Panc1 (cell line): ENCODE measurements at regions not wholly inside any gene's neighbourhood (a gene's known extent, or its start where the extent isn't known, plus 50 kb on each side); places are given as distances from the start of the nearest gene placed in this dataset.

ENCODE experiments used
- ATAC-seq: fragments of 200-7000 bp; cut with Tn5 transposase; 2 replicates; pipeline ENCODE4 v1.9.1; 2020; ENCODE audit warnings: mild to moderate bottlenecking, moderate library complexity
- BruUV-seq: library from RNA; stranded (reverse); fragments of 400-500 nt; replicated peaks from 2 replicates; lab custom pipeline; 2021; lab: Mats Ljungman, UMichigan
- CTCF ChIA-PET: fragments of 300-600 bp; sonication (Branson Sonifier 250); formaldehyde crosslinking; loops from one replicate; lab custom pipeline; 2022; ENCODE audit warnings: antibody characterized with exemption; lab: Charles Lee
- POLR2A ChIA-PET: fragments of 300-600 bp; sonication (Branson Sonifier 250); formaldehyde crosslinking; loops from one replicate; lab custom pipeline; 2022; ENCODE audit warnings: antibody characterized with exemption; lab: Charles Lee
- DNase-seq: peaks from one replicate; pipeline ENCODE4 v3.0.0-alpha.2; 2010; ENCODE audit warnings: low read depth, low spot score
- H3K27ac ChIP-seq: 2 replicates; pipeline ENCODE4 v1.5.1; 2011; ENCODE audit warnings: mild to moderate bottlenecking, low read length, inconsistent platforms
- H3K27me3 ChIP-seq: fragments of 200-500 bp; sonication (Bioruptor generic); 2 replicates; pipeline ENCODE4 v1.6.0; 2014; ENCODE audit warnings: low read length, inconsistent platforms; ENCODE audit not compliant: control insufficient read depth, insufficient read depth
- H3K36me3 ChIP-seq: fragments of 200-500 bp; sonication (Bioruptor generic); 2 replicates; pipeline ENCODE4 v1.5.1; 2014; ENCODE audit warnings: inconsistent platforms, mild to moderate bottlenecking, low read length, moderate library complexity; ENCODE audit not compliant: control insufficient read depth, insufficient read depth
- H3K4me1 ChIP-seq: 2 replicates; pipeline ENCODE4 v1.5.1; 2011; ENCODE audit warnings: inconsistent platforms, mild to moderate bottlenecking, low read length, moderate library complexity; ENCODE audit not compliant: control insufficient read depth, insufficient read depth
- H3K4me3 ChIP-seq, 2 experiments: 2 replicates each; pipeline ENCODE4 v1.5.1; 2011 to 2012; ENCODE audit warnings: low read depth in 2 of 2, low read length in 2 of 2, mild to moderate bottlenecking in 2 of 2, inconsistent platforms in 1 of 2, moderate library complexity in 1 of 2
- H3K9me3 ChIP-seq: fragments of 200-500 bp; sonication (Bioruptor generic); 2 replicates; pipeline ENCODE4 v1.5.1; 2014; ENCODE audit warnings: low read depth, mild to moderate bottlenecking, inconsistent platforms, low read length, moderate library complexity; ENCODE audit not compliant: control insufficient read depth, insufficient read depth
- POLR2AphosphoS5 ChIP-seq: IDR thresholded peaks from 2 replicates; pipeline ENCODE4 v1.6.1; 2012; ENCODE audit warnings: mild to moderate bottlenecking, low read depth, low read length, moderate library complexity
- REST ChIP-seq, 2 experiments: IDR thresholded peaks; 2 replicates each; pipeline ENCODE4 v1.6.1; 2011 to 2012; ENCODE audit warnings: low read depth in 2 of 2, control low read depth in 1 of 2, low read length in 1 of 2, mild to moderate bottlenecking in 1 of 2, moderate library complexity in 1 of 2; ENCODE audit not compliant: insufficient read depth in 1 of 2
- SIN3A ChIP-seq: IDR thresholded peaks from 2 replicates; pipeline ENCODE4 v1.6.1; 2012; ENCODE audit warnings: low read depth, mild to moderate bottlenecking, low read length, moderate library complexity, borderline replicate concordance; ENCODE audit not compliant: insufficient read depth
- TCF7L2 ChIP-seq: IDR thresholded peaks from 2 replicates; pipeline ENCODE4 v1.6.1; 2011; ENCODE audit warnings: mild to moderate bottlenecking, low read depth, low read length, inconsistent platforms
- in situ Hi-C: cut with HindIII; loops from 2 replicates; pipeline ENCODE4 v1.10.0; 2016; ENCODE audit warnings: low sequenced_read_pairs, low pct_unique_long_range_greater_than_20kb
- intact Hi-C: fragments of 100-400 bp; cut with micrococcal nuclease; formaldehyde crosslinking; loops from one replicate; pipeline ENCODE4 v1.10.0; 2022; ENCODE audit not compliant: unreplicated experiment
- TF ChIP-seq, protein P1 (sequence below): fragments of 450-650 bp; IDR thresholded peaks from 2 replicates; pipeline ENCODE4 v1.5.1; 2017; ENCODE audit warnings: mild to moderate bottlenecking

DNA sequence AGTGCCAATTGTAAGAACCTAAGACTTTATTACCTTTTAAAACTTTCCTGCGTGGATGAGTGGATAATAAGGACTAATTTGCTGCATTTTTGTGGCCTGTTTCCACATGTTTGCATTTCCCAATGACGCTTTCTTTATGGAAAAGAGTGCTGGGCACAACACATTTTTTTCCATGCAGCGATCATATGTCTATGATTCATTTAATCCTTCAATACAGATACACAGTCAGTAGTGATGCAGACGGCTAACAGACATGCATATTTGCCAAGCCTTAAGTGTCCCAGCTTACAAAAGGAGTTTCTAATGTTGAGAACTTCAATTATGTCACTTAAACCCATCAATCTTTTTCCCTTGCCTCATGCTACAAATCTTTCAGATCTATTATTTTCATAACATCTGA is 239.8 kb upstream of the PREP start:
- TF ChIP-seq REST (IDR thresholded peaks at IDR 0.05; ENCODE audit: insufficient read depth in 1 of 2, low read depth in 2 of 2, low read length in 1 of 2) (no peak), TCF7L2 (no peak)
- TF ChIP-seq, protein P1, sequence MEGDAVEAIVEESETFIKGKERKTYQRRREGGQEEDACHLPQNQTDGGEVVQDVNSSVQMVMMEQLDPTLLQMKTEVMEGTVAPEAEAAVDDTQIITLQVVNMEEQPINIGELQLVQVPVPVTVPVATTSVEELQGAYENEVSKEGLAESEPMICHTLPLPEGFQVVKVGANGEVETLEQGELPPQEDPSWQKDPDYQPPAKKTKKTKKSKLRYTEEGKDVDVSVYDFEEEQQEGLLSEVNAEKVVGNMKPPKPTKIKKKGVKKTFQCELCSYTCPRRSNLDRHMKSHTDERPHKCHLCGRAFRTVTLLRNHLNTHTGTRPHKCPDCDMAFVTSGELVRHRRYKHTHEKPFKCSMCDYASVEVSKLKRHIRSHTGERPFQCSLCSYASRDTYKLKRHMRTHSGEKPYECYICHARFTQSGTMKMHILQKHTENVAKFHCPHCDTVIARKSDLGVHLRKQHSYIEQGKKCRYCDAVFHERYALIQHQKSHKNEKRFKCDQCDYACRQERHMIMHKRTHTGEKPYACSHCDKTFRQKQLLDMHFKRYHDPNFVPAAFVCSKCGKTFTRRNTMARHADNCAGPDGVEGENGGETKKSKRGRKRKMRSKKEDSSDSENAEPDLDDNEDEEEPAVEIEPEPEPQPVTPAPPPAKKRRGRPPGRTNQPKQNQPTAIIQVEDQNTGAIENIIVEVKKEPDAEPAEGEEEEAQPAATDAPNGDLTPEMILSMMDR, result no peak
- Histone ChIP-seq H3K4me1 (no peaks in the 10 kb centered on the region), H3K27me3 (no peaks in the 10 kb centered on the region), H3K4me3 (no peak overlapping the region), H3K9me3 (no peaks in the 10 kb centered on the region), H3K27ac (no peak overlapping the region), H3K36me3 (no peaks in the 10 kb centered on the region)
- DNase-seq (no peak), ATAC-seq (no peak)
- no TSS peak for BruUV-seq
- ChIA-PET POLR2A (no interaction called here), CTCF (no interaction called here)
- intact Hi-C loops, result no loop called here
- in situ Hi-C loops, result no loop called here

DNA sequence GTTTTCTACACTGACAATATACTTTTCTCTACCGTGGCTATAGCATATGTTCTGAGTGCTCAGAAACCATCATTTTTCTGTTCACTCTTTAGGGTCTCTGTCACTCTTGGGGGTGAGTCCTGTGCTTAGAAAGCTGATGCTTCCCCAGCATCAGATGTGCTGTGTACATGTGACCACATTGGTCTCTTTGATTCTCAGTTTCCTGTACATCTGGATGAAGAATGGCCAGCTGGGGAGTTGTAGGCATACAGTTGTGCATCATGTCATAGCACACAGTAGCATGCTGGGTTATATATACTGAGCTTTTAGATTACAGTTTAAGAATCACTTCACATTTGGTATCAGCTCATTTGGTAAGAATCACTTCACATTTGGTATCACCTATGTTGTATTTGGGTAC is 238.6 kb upstream of the PREP start:
- in situ Hi-C loops, result no loop called here
- Histone ChIP-seq H3K4me1 (no peaks in the 10 kb centered on the region), H3K9me3 (no peaks in the 10 kb centered on the region), H3K27me3 (no peaks in the 10 kb centered on the region), H3K36me3 (no peaks in the 10 kb centered on the region), H3K27ac (no peak overlapping the region), H3K4me3 (no peak overlapping the region)
- ATAC-seq, result no peak
- ChIA-PET CTCF (no interaction called here), POLR2A (no interaction called here)
- intact Hi-C loops, result no loop called here
- no peak for DNase-seq
- TF ChIP-seq REST (IDR thresholded peaks at IDR 0.05; ENCODE audit: insufficient read depth in 1 of 2, low read depth in 2 of 2, low read length in 1 of 2) (no peak), POLR2AphosphoS5 (no peak), SIN3A (no peak)
- no TSS peak for BruUV-seq
